Activated naive CD4-positive, alpha-beta T cell treated with anti-CD3 and anti-CD28 coated beads for 36 hours (primary cell): ENCODE measurements at regions not wholly inside any gene's neighbourhood (a gene's known extent, or its start where the extent isn't known, plus 50 kb on each side); places are given as distances from the start of the nearest gene placed in this dataset.

Source experiments
- CTCF ChIA-PET: fragments of 350-600 bp; sonication (Branson Sonifier 250); formaldehyde crosslinking; loops from one replicate; lab custom pipeline; 2021; ENCODE audit warnings: antibody characterized with exemption; lab: Charles Lee
- DNase-seq: peaks from one replicate; pipeline ENCODE4 v3.0.0-alpha.2; 2020
- H3K27ac Mint-ChIP-seq: one replicate; pipeline ENCODE4 v1.8.0; 2021; ENCODE audit warnings: mild to moderate bottlenecking, mixed read lengths
- H3K27me3 Mint-ChIP-seq: one replicate; pipeline ENCODE4 v1.8.0; 2021; ENCODE audit warnings: low read depth, mixed read lengths
- H3K36me3 Mint-ChIP-seq: one replicate; pipeline ENCODE4 v1.8.0; 2021; ENCODE audit warnings: low read depth, mixed read lengths
- H3K4me1 Mint-ChIP-seq: one replicate; pipeline ENCODE4 v1.8.0; 2021; ENCODE audit warnings: low read depth, mixed read lengths
- H3K4me3 Mint-ChIP-seq: one replicate; pipeline ENCODE4 v1.8.0; 2021; ENCODE audit warnings: mild to moderate bottlenecking, moderate library complexity, mixed read lengths
- H3K9me3 Mint-ChIP-seq: one replicate; pipeline ENCODE4 v1.8.0; 2021; ENCODE audit warnings: mixed read lengths
- intact Hi-C: fragments of 100-400 bp; cut with micrococcal nuclease; formaldehyde crosslinking; loops from one replicate; pipeline ENCODE4 v1.15.1; 2023

DNA sequence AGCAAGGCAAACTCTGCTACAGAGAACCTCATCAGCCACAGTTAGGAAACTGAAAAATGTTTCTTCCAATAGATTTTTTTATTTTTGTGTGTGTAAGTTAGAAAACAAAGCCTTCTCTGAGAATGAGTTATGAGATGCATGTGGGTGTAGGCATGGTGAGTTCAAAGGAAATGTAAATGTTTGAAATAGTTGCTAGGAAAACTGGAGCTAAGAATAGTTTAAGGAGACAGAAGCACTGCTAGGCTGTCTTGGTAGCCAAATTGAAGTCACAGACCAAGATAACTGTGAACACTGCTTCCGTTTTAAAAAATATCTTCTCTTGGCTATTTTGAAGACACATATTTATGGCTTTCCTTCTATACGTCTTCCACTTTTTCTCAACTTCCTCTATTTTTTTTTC is 1501.2 kb upstream of the CADM2 start:
- intact Hi-C loops = no loop called here
- Mint-ChIP-seq H3K27me3 (no peaks in the 10 kb centered on the region), H3K4me1 (no peaks in the 10 kb centered on the region), H3K36me3 (no peaks in the 10 kb centered on the region), H3K27ac (no peak overlapping the region), H3K9me3 (no peaks in the 10 kb centered on the region), H3K4me3 (no peak overlapping the region)
- no peak for DNase-seq
- CTCF ChIA-PET = no interaction called here

DNA sequence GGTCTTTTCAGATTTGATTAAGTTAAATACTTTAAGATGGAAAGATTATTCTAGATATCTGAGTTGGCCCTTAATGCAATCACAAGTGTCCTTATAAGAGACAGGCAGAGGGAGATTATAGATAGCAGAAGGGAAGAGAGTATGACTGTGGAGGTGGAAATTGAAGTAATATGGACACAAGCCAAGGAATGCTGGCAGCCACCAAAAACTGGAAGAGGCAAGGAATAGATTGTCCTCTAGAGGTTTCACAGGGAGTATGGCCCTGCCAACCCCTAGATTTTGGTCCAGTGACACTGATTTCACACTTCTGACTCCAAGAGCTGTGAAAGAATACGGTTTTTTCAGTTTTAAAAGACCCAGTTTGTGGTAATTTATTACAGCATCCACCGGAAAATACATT is 1498.7 kb upstream of the CADM2 start:
- Mint-ChIP-seq H3K4me1 (no peaks in the 10 kb centered on the region), H3K27ac (no peak overlapping the region), H3K27me3 (no peaks in the 10 kb centered on the region), H3K9me3 (no peaks in the 10 kb centered on the region), H3K36me3 (no peaks in the 10 kb centered on the region), H3K4me3 (no peak overlapping the region)
- no peak for DNase-seq
- CTCF ChIA-PET = no interaction called here
- intact Hi-C loops = no loop called here

DNA sequence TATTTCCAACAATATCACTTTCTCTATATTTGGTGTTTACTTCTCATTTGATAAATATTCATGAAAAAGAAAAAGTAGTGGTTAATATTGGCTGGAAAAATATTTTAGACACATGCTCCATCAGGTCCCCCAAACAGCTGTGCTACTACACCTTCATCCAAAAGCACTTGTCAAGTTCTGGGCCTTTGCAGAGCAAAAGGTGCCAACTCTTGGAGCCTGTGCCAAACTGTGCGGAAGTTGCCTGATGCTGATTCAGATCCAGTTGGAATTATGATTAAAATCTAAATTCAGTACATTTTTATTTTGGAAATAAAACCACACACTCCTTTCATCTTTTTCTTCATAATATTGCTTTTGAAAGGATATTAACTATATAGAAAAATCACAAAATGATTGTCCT is 1497.4 kb upstream of the CADM2 start:
- no peak overlapping the region for H3K27ac Mint-ChIP-seq
- intact Hi-C loops = no loop called here

DNA sequence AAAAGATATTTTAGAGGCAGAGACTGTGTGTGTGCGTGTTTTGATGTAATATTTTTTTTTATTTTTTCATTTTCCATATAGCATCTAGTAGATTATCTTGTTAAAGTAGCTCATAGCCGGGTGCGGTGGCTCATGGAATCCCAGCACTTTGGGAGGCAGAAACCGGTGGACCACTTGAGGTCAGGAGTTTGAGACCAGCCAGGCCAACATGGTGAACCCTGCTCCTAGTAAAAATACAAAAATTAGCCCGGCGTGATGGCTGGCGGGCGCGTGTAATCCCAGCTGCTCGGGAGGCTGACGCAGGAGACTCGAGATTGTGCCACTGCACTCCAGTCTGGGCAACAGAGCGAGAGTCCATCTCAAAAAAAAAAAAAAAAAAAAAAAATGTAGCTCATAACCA is 1481.2 kb upstream of the CADM2 start:
- CTCF ChIA-PET = no interaction called here
- H3K9me3 Mint-ChIP-seq = peaks cover 5% of the 10 kb centered on the region
- no peaks in the 10 kb centered on the region for H3K36me3 Mint-ChIP-seq
- H3K4me3 Mint-ChIP-seq = no peak overlapping the region
- H3K27me3 Mint-ChIP-seq = no peaks in the 10 kb centered on the region
- H3K27ac Mint-ChIP-seq = no peak overlapping the region
- no peaks in the 10 kb centered on the region for H3K4me1 Mint-ChIP-seq
- no peak for DNase-seq
- intact Hi-C loops = no loop called here

More for the DNA sequence above, 1497.4 kb upstream of the CADM2 start:
- H3K4me1 Mint-ChIP-seq = no peaks in the 10 kb centered on the region
- H3K9me3 Mint-ChIP-seq = no peaks in the 10 kb centered on the region
- no peaks in the 10 kb centered on the region for H3K36me3 Mint-ChIP-seq
- no peaks in the 10 kb centered on the region for H3K27me3 Mint-ChIP-seq
- CTCF ChIA-PET = no interaction called here
- no peak overlapping the region for H3K4me3 Mint-ChIP-seq
- no peak for DNase-seq

DNA sequence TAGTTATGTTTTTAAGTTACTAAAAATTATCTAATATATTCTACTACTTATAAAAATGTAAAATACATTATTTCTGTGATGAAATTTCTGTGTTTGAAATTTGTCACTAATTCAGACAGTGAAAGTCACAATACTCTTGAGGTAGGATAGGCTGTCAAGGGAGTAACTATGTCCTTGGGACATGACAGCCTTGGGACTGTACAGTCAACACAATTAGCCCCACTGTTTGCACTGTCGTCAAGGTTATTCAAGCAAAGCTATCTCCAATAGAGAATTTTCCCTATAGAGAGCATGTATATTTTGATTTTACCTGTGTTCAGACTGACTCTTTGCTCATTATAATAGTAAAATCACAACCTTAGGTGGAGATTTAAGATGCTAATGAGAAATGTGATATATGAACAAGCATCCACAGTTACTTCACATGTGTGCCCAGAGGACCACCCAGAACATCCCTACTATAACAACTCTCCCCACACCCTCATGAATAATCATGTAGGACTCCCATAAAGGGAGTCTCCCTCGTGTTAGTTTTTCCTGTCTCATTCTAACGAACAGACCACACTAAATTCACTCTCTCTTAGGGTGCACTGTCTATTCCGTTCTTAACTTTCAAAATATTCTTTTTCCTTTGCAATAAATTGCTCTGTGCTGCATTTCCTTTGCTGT is 1476.3 kb upstream of the CADM2 start:
- H3K4me3 Mint-ChIP-seq = no peak overlapping the region
- no peaks in the 10 kb centered on the region for H3K4me1 Mint-ChIP-seq
- no peak for DNase-seq
- H3K9me3 Mint-ChIP-seq = no peaks in the 10 kb centered on the region
- H3K27me3 Mint-ChIP-seq = no peaks in the 10 kb centered on the region
- no peaks in the 10 kb centered on the region for H3K36me3 Mint-ChIP-seq
- no peak overlapping the region for H3K27ac Mint-ChIP-seq
- intact Hi-C loops = no loop called here
- CTCF ChIA-PET = no interaction called here

DNA sequence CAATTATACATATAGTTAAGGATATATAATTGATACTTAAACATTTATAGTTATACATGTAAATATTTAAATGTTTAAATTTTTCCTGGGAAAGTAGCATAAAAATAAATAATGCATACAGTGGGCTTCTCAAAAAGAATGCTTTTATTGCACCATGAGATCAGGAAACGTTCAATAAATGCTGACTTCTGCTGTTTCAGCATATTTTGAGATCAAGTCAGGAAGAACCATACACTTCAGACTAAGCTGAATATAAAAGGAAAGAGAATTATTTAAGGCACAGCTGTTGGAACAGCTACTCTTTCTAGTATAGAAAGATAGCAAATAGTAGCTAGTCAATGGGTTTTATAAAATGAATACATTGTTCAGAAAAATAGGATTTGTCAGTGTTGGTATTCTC is 1462.3 kb upstream of the CADM2 start:
- Mint-ChIP-seq H3K27me3 (no peaks in the 10 kb centered on the region), H3K27ac (no peak overlapping the region), H3K9me3 (no peaks in the 10 kb centered on the region), H3K36me3 (no peaks in the 10 kb centered on the region), H3K4me1 (no peaks in the 10 kb centered on the region), H3K4me3 (no peak overlapping the region)
- CTCF ChIA-PET = interaction anchor here (0.6 kb wide), 1 partner anchor 10 kb away, joined by 3 read pairs; no protein-coding TSS in a partner anchor
- intact Hi-C loops = no loop called here
- no peak for DNase-seq

DNA sequence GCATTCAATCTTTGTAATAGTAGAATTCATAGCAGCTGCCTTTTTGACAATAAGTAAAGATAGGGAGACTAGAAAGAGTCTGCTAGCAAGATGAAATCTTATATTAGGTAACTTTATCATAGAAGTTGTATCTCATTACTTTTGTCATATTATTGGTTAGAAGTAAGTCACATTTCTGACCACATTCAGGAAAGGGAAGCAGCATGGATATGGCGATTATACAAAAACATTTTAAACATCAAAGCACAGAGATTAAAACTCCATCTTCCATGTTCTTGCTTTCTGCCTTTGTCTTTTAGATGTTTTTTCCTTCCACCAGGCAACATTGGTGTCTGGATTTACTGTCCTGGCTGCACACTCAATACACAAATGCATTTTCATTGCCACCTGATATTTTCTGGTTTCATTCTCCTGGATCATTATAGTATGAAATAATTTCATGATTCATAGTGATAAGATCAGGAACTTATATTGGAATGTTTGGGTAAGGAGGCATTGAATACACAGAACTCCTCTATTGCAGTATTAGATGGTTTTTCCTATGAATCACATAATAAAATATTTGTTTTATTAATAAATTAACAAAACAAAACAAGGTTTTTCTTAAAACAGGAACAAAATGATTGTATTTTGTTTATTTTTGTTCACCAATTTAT is 1460.3 kb upstream of the CADM2 start:
- Mint-ChIP-seq H3K36me3 (no peaks in the 10 kb centered on the region), H3K27ac (no peak overlapping the region), H3K27me3 (no peaks in the 10 kb centered on the region), H3K9me3 (no peaks in the 10 kb centered on the region), H3K4me3 (no peak overlapping the region), H3K4me1 (no peaks in the 10 kb centered on the region)
- CTCF ChIA-PET = interaction anchor here (0.6 kb wide), 1 partner anchor 32 kb away, joined by 5 read pairs; no protein-coding TSS in a partner anchor
- intact Hi-C loops = no loop called here
- DNase-seq = no peak

DNA sequence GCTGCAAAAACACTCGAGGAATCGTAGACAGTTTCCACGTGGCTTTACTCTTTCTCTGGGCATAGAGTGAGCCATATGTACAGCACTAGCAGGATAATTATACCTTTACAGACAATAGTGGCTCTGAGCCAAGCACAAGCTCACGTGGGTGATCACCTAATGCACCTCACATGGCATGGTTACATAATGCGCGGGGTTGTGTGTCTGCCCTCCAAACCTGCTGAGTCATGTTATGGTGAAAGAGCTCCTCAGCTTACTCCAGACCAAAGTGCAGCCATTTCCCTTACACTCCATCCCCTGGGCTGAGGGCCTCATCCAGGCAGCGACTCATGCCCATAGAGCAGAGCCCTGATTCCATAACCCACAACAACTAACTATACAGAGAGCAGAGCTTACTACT is 1458.4 kb upstream of the CADM2 start:
- Mint-ChIP-seq H3K4me3 (no peak overlapping the region), H3K27me3 (no peaks in the 10 kb centered on the region), H3K27ac (no peak overlapping the region), H3K9me3 (no peaks in the 10 kb centered on the region), H3K36me3 (no peaks in the 10 kb centered on the region), H3K4me1 (no peaks in the 10 kb centered on the region)
- intact Hi-C loops = no loop called here
- DNase-seq = no peak
- CTCF ChIA-PET = interaction anchor here (0.6 kb wide), 1 partner anchor 177 kb away, joined by 5 read pairs; no protein-coding TSS in a partner anchor

DNA sequence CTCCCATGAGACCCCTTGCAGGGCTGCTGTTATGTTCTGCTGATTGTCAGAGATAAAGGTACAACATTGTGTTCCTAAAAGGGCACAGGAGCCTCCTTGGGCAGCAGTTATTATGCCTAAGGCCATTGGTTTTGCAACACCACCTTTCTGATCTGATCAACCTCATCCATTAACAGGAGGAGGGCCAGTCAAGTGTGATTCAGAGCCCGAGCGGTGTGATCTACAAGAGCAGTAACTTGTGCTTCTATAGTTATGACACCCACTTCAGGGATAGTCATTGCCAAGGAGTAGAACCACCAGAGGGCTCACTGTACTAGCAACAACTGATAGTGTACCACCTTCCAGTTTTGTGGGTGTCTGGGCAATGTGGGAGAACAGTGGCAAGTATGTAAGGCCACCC is 1457.9 kb upstream of the CADM2 start:
- intact Hi-C loops = no loop called here
- Mint-ChIP-seq H3K4me1 (no peaks in the 10 kb centered on the region), H3K4me3 (no peak overlapping the region), H3K9me3 (peaks cover 2% of the 10 kb centered on the region), H3K27me3 (no peaks in the 10 kb centered on the region), H3K36me3 (no peaks in the 10 kb centered on the region), H3K27ac (no peak overlapping the region)
- no peak for DNase-seq
- CTCF ChIA-PET = no interaction called here

DNA sequence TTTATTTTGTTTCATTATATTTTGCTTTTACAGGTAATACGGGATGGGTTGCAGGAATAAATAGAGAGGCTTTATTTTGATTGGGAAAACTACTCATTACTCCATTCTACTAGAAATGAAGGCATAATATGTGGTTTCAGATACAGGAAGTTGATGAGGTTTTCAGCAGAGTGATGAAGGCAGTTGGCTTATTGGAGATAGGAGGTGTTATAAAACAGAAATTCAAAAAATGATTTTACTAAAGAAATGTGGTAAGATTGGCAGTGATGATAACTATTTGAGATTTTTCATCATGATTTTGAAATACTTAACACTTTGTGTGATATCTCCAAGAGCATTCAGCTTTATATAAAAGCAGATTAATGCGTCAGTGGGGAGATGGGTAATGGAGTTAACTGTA is 1445.7 kb upstream of the CADM2 start:
- H3K4me3 Mint-ChIP-seq = no peak overlapping the region
- DNase-seq = no peak
- no peaks in the 10 kb centered on the region for H3K36me3 Mint-ChIP-seq
- CTCF ChIA-PET = no interaction called here
- intact Hi-C loops = no loop called here
- H3K27me3 Mint-ChIP-seq = no peaks in the 10 kb centered on the region
- H3K9me3 Mint-ChIP-seq = peaks cover 9% of the 10 kb centered on the region
- H3K27ac Mint-ChIP-seq = no peak overlapping the region
- H3K4me1 Mint-ChIP-seq = no peaks in the 10 kb centered on the region

DNA sequence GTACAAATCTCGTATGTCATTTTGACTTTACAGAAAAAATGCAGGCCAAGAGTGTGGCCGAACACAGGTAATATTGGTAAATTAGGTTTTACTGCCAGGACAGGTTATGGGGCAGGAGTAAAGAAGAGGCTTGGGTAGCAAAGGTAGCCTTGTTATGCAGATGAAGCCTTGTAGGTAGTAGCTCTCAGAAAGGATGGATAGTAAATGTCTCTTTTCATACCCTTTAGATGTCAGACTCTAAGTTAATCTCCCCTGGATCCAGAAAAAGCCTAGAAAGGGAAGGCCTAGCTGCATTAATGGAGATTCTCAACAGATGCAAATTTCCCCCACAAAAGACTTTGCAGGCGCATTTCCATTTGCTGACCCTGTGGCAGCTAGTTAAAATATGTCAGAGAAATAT is 1445.1 kb upstream of the CADM2 start:
- CTCF ChIA-PET = no interaction called here
- DNase-seq = no peak
- Mint-ChIP-seq H3K4me1 (no peaks in the 10 kb centered on the region), H3K4me3 (no peak overlapping the region), H3K9me3 (peaks cover 9% of the 10 kb centered on the region), H3K36me3 (no peaks in the 10 kb centered on the region), H3K27ac (no peak overlapping the region), H3K27me3 (no peaks in the 10 kb centered on the region)
- intact Hi-C loops = no loop called here

DNA sequence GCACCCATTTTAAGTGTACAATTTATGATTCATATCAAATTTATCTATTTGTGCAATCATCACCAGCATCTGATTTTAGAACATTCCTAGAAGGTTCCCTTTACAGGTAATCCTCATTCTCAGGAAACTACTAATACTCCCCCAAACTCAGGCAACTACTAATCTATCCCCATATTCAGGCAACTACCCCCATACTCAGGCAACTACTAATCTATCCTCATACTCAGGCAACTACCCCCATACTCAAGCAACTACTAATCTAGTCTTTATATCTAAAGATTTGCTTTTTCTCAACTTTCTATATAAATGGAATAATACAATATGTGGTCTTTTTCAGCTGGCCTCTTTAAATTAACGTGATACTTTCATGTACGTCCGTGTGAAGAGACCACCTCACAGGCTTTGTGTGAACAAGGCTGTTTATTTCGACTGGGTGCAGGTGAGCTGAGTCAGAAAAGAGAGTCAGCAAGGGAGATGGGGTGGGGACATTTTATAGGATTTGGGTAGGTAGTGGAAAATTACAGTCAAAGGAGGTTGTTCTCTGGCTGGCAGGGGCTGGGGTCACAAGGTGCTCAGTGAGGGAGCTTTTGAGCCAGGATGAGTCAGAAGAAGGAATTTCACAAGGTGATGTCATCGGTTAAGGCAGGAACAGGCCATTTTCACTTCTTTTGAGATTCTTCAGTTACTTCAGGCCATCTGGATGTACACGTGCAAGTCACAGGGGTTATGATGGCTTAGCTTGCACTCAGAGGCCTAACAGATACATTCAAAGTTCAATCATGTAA is 1444.5 kb upstream of the CADM2 start:
- CTCF ChIA-PET = no interaction called here
- Mint-ChIP-seq H3K27ac (no peak overlapping the region), H3K4me1 (no peaks in the 10 kb centered on the region), H3K27me3 (no peaks in the 10 kb centered on the region), H3K4me3 (no peak overlapping the region), H3K36me3 (no peaks in the 10 kb centered on the region), H3K9me3 (peaks cover 9% of the 10 kb centered on the region)
- no peak for DNase-seq
- intact Hi-C loops = no loop called here

DNA sequence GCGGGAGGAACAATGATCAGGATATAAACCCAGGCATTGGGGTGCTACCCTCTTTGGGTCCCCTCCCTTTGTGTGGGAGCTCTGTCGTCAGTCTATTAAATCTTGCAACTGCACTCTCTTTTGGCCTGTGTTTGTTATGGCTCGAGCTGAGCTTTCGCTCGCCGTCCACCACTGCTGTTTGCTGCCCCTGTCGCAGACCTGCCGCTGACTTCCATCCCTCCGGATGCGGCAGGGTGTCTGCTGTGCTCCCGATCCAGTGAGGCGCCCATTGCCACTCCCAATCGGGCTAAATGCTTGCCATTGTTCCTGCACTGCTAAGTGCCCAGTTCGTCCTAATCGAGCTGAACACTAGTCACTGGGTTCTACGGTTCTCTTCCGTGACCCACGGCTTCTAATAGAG is 1443.7 kb upstream of the CADM2 start:
- no peak overlapping the region for H3K27ac Mint-ChIP-seq
- H3K36me3 Mint-ChIP-seq = no peaks in the 10 kb centered on the region
- DNase-seq = no peak
- peaks cover 9% of the 10 kb centered on the region for H3K9me3 Mint-ChIP-seq
- no peaks in the 10 kb centered on the region for H3K4me1 Mint-ChIP-seq
- H3K4me3 Mint-ChIP-seq = no peak overlapping the region
- intact Hi-C loops = no loop called here
- no peaks in the 10 kb centered on the region for H3K27me3 Mint-ChIP-seq
- CTCF ChIA-PET = no interaction called here
